Stomach (tissue), 8 donors: ENCODE measurements at regions not wholly inside any gene's neighbourhood (a gene's known extent, or its start where the extent isn't known, plus 50 kb on each side); places are given as distances from the start of the nearest gene placed in this dataset.

Source experiments
- DNase-seq, 2 donors: peaks; one replicate each; pipeline versions ENCODE4 v3.0.0 to v3.0.0-alpha.2; 2013 to 2019
- H3K27ac ChIP-seq, 5 donors: fragments of 200-600 bp in 4 of 5; sonication (generic) in 4 of 5; one replicate each; pipeline ENCODE4 v1.5.1; 2013 to 2019; ENCODE audit warnings: mild to moderate bottlenecking in 1 of 5, moderate library complexity in 1 of 5
- H3K27me3 ChIP-seq, 3 donors: fragments of 200-600 bp; sonication (generic); one replicate each; pipeline ENCODE4 v1.5.1; 2017 to 2019; ENCODE audit warnings: mixed run types in 1 of 3
- H3K36me3 ChIP-seq, 4 donors: fragments of 200-600 bp; sonication (generic); 1 replicate in 3 of 4; 2 replicates in 1 of 4; pipeline ENCODE4 v1.5.1; 2016 to 2019
- H3K4me1 ChIP-seq, 4 donors: fragments of 200-600 bp; sonication (generic); one replicate each; pipeline ENCODE4 v1.5.1; 2016 to 2019
- H3K4me3 ChIP-seq, 4 donors: fragments of 200-600 bp; sonication (generic) in 3 of 4; one replicate each; pipeline ENCODE4 v1.5.1; 2016 to 2019; ENCODE audit warnings: mild to moderate bottlenecking in 1 of 4
- H3K9me3 ChIP-seq, 4 donors: fragments of 200-600 bp; sonication (generic); one replicate each; pipeline ENCODE4 v1.5.1; 2016 to 2019
- EP300 ChIP-seq: sonication (generic); formaldehyde crosslinking; IDR thresholded peaks from one replicate; pipeline ENCODE4 v1.6.1; 2017; ENCODE audit warnings: antibody characterized with exemption
- POLR2A ChIP-seq, 4 donors: fragments of 450-650 bp; IDR thresholded peaks; one replicate each; pipeline ENCODE4 v1.6.1; 2016; ENCODE audit warnings: antibody characterized with exemption in 4 of 4, control low read depth in 2 of 4, mild to moderate bottlenecking in 1 of 4, moderate library complexity in 1 of 4
- POLR2AphosphoS5 ChIP-seq, 3 donors: sonication (generic); formaldehyde crosslinking; IDR thresholded peaks; one replicate each; pipeline ENCODE4 v1.6.1; 2016; ENCODE audit warnings: antibody characterized with exemption in 3 of 3
- WGBS, 5 donors: extraction: QIAGEN DNeasy Blood & Tissue Kit in 3 of 5; methylation state at CpG; one replicate each; pipeline versions ENCODE4 v1.1.5 to v1.1.7; 2013 to 2018; 5-methylcytosine and 5-hydroxymethylcytosine counted together
- intact Hi-C: fragments of 100-400 bp; cut with DNase I; formaldehyde crosslinking; loops from one replicate; pipeline ENCODE4 v1.15.1; 2023; ENCODE audit warnings: low total_unique reads
- TF ChIP-seq, protein P1 (sequence below), 7 experiments: fragments of 450-650 bp in 4 of 7; fragments of 200-600 bp in 3 of 7; sonication (generic) in 3 of 7; IDR thresholded peaks; one replicate each; pipeline ENCODE4 v1.5.1; 2016 to 2019; ENCODE audit warnings: antibody characterized with exemption in 7 of 7, control low read depth in 2 of 7, mild to moderate bottlenecking in 1 of 7
- donor health status: healthy with polysubstance abuse.
- donor health status: Bipolar disorder and iron deficiency.
- donor health status: healthy.

GRCh38 chr1:216866714-216867113 lies 143.5 kb upstream of the ESRRG start:
- H3K9me3 ChIP-seq: no peaks in the 10 kb centered on the region
- no peak for DNase-seq
- TF ChIP-seq, protein P1, sequence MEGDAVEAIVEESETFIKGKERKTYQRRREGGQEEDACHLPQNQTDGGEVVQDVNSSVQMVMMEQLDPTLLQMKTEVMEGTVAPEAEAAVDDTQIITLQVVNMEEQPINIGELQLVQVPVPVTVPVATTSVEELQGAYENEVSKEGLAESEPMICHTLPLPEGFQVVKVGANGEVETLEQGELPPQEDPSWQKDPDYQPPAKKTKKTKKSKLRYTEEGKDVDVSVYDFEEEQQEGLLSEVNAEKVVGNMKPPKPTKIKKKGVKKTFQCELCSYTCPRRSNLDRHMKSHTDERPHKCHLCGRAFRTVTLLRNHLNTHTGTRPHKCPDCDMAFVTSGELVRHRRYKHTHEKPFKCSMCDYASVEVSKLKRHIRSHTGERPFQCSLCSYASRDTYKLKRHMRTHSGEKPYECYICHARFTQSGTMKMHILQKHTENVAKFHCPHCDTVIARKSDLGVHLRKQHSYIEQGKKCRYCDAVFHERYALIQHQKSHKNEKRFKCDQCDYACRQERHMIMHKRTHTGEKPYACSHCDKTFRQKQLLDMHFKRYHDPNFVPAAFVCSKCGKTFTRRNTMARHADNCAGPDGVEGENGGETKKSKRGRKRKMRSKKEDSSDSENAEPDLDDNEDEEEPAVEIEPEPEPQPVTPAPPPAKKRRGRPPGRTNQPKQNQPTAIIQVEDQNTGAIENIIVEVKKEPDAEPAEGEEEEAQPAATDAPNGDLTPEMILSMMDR (IDR thresholded peaks at IDR 0.05): no peak
- no peak for TF ChIP-seq EP300
- no peak for TF ChIP-seq POLR2AphosphoS5 (IDR thresholded peaks at IDR 0.05)
- TF ChIP-seq POLR2A (IDR thresholded peaks at IDR 0.05): no peak
- H3K27me3 ChIP-seq: no peaks in the 10 kb centered on the region
- H3K36me3 ChIP-seq: no peaks in the 10 kb centered on the region
- no peak overlapping the region for H3K4me3 ChIP-seq
- WGBS, 5 donors: 61 to 74% (median 67%) methylated on average over 2 of the region's 2 CpGs
- intact Hi-C loops: no loop called here
- no peak overlapping the region for H3K27ac ChIP-seq
- H3K4me1 ChIP-seq: no peaks in the 10 kb centered on the region

DNA sequence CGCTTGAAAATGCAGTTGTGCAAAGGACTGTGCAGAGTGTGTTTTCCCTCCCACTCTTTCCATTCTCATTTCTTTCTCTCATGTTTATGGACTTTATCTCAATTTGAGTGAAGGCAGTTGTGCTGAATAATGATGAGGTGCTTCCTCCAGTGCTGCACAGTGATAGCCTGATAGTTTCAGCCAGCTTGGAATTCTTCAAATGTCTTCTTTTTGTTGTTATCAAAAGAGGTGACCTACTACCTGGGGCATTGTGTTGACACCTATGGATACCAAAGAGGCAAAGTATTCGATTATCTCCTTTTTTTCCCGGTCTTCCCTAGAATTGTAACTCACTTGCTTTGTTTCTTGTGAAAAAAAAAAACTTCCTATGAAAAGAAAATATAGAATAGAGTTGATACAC lies 132.6 kb upstream of the ESRRG start:
- Histone ChIP-seq H3K9me3 (no peaks in the 10 kb centered on the region), H3K27ac (no peak overlapping the region), H3K4me1 (no peaks in the 10 kb centered on the region), H3K27me3 (no peaks in the 10 kb centered on the region), H3K4me3 (no peak overlapping the region), H3K36me3 (no peaks in the 10 kb centered on the region)
- 84 to 89% (median 86%) methylated on average over 3 of the region's 3 CpGs for WGBS, 5 donors
- intact Hi-C loops: no loop called here
- TF ChIP-seq, protein P1 (IDR thresholded peaks at IDR 0.05): no peak
- TF ChIP-seq EP300: no peak
- TF ChIP-seq POLR2AphosphoS5 (IDR thresholded peaks at IDR 0.05): no peak
- no peak for TF ChIP-seq POLR2A (IDR thresholded peaks at IDR 0.05)
- DNase-seq: no peak

DNA sequence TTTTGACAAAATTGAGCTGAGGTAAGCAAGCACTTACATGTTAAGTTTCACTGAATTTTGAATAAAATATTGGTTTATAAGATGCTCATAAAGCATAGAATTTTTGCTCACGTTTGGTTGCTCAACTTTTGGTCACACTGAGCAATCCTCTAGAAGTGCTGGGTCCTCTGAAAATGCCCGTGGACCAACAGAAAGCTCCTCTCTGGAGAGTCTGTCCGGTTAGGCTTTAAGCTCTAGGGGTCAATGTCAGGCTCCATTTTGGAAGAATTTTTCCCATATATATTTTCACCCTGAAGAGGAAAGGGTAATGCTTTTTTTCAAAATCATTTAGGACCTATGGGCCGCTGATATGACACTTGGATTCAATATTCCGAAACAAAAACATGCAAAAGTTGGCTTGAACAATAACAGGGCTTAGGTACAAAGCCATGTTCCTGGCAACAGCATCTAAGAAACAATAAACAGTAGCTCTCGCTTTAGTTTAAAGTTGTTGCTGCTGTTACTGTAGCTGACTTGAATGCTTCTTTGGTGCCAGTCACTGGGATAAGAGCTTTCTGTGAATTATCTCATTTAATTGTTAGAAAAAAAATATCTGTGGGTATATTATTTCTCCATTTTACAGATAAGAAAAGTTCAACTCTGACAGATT lies 131.7 kb upstream of the ESRRG start:
- Histone ChIP-seq H3K4me1 (no peaks in the 10 kb centered on the region), H3K36me3 (no peaks in the 10 kb centered on the region), H3K27me3 (no peaks in the 10 kb centered on the region), H3K9me3 (no peaks in the 10 kb centered on the region), H3K4me3 (no peak overlapping the region), H3K27ac (no peak overlapping the region)
- TF ChIP-seq, protein P1 (IDR thresholded peaks at IDR 0.05): no peak
- TF ChIP-seq POLR2AphosphoS5 (IDR thresholded peaks at IDR 0.05) (no peak), POLR2A (IDR thresholded peaks at IDR 0.05) (no peak), EP300 (no peak)
- intact Hi-C loops: no loop called here
- DNase-seq: peak in 1 of 2 donors; percentile 13
- 76 to 82% (median 79%) methylated on average over 6 of the region's 6 CpGs for WGBS, 5 donors

GRCh38 chr1:216851073-216851472 lies 127.8 kb upstream of the ESRRG start:
- intact Hi-C loops: no loop called here
- H3K27me3 ChIP-seq: no peaks in the 10 kb centered on the region
- H3K4me1 ChIP-seq: no peaks in the 10 kb centered on the region
- DNase-seq: no peak
- TF ChIP-seq POLR2AphosphoS5 (IDR thresholded peaks at IDR 0.05) (no peak), POLR2A (IDR thresholded peaks at IDR 0.05) (no peak), EP300 (no peak)
- TF ChIP-seq, protein P1 (IDR thresholded peaks at IDR 0.05): no peak
- H3K9me3 ChIP-seq: no peaks in the 10 kb centered on the region
- no peak overlapping the region for H3K27ac ChIP-seq
- 88 to 95% (median 91%) methylated on average over 2 of the region's 2 CpGs for WGBS, 5 donors
- H3K36me3 ChIP-seq: no peaks in the 10 kb centered on the region
- H3K4me3 ChIP-seq: no peak overlapping the region
